SK-N-SH treated with all-trans-retinoic acid at 6 μM for 48 hours (cell line): ENCODE measurements at regions not wholly inside any gene's neighbourhood (a gene's known extent, or its start where the extent isn't known, plus 50 kb on each side); places are given as distances from the start of the nearest gene placed in this dataset.
"Not testable (repeated sequence)": the region's sequence is repeated elsewhere in the genome, so short reads cannot be mapped to it uniquely, and the experiment has no call there.

Source experiments
- ARNTL ChIP-seq: fragments of 450-650 bp; formaldehyde crosslinking; IDR thresholded peaks from 2 replicates; pipeline ENCODE4 v1.5.0; 2020; ENCODE audit warnings: low read depth, mild to moderate bottlenecking, moderate library complexity, borderline replicate concordance
- CSRNP3 ChIP-seq: fragments of 250-450 bp; sonication (Bioruptor Pico); IDR thresholded peaks from 2 replicates; pipeline ENCODE4 v1.5.1; 2021; ENCODE audit warnings: mild to moderate bottlenecking, moderate library complexity
- ESRRG ChIP-seq: fragments of 250-450 bp; sonication (Bioruptor Pico); IDR thresholded peaks from 2 replicates; pipeline ENCODE4 v1.6.1; 2021; ENCODE audit warnings: mild to moderate bottlenecking
- ISL1 ChIP-seq: fragments of 250-450 bp; sonication (Bioruptor Pico); IDR thresholded peaks from 2 replicates; pipeline ENCODE4 v2.1.2; 2022; ENCODE audit warnings: mild to moderate bottlenecking, moderate library complexity
- PATZ1 ChIP-seq: fragments of 250-450 bp; sonication (Bioruptor Pico); IDR thresholded peaks from 2 replicates; pipeline ENCODE4 v1.8.0; 2020; ENCODE audit warnings: mild to moderate bottlenecking, moderate library complexity, borderline replicate concordance
- PPARA ChIP-seq: fragments of 250-450 bp; sonication (Bioruptor Pico); IDR thresholded peaks from 2 replicates; pipeline ENCODE4 v1.5.0; 2020; ENCODE audit warnings: mild to moderate bottlenecking, borderline replicate concordance
- RARB ChIP-seq: fragments of 250-450 bp; sonication (Bioruptor Pico); IDR thresholded peaks from 2 replicates; pipeline ENCODE4 v1.8.0; 2021; ENCODE audit warnings: mild to moderate bottlenecking, moderate library complexity
- TOX ChIP-seq: fragments of 250-450 bp; sonication (Bioruptor Pico); IDR thresholded peaks from 2 replicates; pipeline ENCODE4 v1.8.0; 2021; ENCODE audit warnings: mild to moderate bottlenecking, moderate library complexity, borderline replicate concordance
- ZFP3 ChIP-seq: fragments of 250-450 bp; sonication (Bioruptor Pico); IDR thresholded peaks from 2 replicates; pipeline ENCODE4 v1.5.0; 2020; ENCODE audit warnings: mild to moderate bottlenecking, moderate library complexity
- ZFP30 ChIP-seq: fragments of 450-650 bp; formaldehyde crosslinking; IDR thresholded peaks from 2 replicates; pipeline ENCODE4 v1.5.0; 2022; ENCODE audit warnings: mild to moderate bottlenecking, moderate library complexity
- TF ChIP-seq, protein P1 (sequence below): fragments of 250-450 bp; sonication (Bioruptor Pico); IDR thresholded peaks from 2 replicates; pipeline ENCODE4 v1.5.1; 2020; ENCODE audit warnings: low read depth, mild to moderate bottlenecking, moderate library complexity
- TF ChIP-seq, protein P2 (sequence below): fragments of 250-450 bp; sonication (Bioruptor Pico); IDR thresholded peaks from 2 replicates; pipeline ENCODE4 v1.5.0; 2020; ENCODE audit warnings: mild to moderate bottlenecking, moderate library complexity

- TF ChIP-seq ZFP30 (CRISPR knock-in tag); PPARA (CRISPR knock-in tag); CSRNP3 (CRISPR knock-in tag); PATZ1 (CRISPR knock-in tag); ARNTL (CRISPR knock-in tag); ISL1 (CRISPR knock-in tag); TOX; ESRRG; RARB (CRISPR knock-in tag); ZFP3 (CRISPR knock-in tag): not testable (repeated sequence)
- TF ChIP-seq, protein P1, sequence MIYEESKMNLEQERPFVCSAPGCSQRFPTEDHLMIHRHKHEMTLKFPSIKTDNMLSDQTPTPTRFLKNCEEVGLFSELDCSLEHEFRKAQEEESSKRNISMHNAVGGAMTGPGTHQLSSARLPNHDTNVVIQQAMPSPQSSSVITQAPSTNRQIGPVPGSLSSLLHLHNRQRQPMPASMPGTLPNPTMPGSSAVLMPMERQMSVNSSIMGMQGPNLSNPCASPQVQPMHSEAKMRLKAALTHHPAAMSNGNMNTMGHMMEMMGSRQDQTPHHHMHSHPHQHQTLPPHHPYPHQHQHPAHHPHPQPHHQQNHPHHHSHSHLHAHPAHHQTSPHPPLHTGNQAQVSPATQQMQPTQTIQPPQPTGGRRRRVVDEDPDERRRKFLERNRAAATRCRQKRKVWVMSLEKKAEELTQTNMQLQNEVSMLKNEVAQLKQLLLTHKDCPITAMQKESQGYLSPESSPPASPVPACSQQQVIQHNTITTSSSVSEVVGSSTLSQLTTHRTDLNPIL (CRISPR knock-in tag), result not testable (repeated sequence)
- TF ChIP-seq, protein P2, sequence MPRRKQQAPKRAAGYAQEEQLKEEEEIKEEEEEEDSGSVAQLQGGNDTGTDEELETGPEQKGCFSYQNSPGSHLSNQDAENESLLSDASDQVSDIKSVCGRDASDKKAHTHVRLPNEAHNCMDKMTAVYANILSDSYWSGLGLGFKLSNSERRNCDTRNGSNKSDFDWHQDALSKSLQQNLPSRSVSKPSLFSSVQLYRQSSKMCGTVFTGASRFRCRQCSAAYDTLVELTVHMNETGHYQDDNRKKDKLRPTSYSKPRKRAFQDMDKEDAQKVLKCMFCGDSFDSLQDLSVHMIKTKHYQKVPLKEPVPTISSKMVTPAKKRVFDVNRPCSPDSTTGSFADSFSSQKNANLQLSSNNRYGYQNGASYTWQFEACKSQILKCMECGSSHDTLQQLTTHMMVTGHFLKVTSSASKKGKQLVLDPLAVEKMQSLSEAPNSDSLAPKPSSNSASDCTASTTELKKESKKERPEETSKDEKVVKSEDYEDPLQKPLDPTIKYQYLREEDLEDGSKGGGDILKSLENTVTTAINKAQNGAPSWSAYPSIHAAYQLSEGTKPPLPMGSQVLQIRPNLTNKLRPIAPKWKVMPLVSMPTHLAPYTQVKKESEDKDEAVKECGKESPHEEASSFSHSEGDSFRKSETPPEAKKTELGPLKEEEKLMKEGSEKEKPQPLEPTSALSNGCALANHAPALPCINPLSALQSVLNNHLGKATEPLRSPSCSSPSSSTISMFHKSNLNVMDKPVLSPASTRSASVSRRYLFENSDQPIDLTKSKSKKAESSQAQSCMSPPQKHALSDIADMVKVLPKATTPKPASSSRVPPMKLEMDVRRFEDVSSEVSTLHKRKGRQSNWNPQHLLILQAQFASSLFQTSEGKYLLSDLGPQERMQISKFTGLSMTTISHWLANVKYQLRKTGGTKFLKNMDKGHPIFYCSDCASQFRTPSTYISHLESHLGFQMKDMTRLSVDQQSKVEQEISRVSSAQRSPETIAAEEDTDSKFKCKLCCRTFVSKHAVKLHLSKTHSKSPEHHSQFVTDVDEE (CRISPR knock-in tag), result not testable (repeated sequence)
These were observed 132.5 kb downstream of the DSEL start for GRCh38 chr18:67384057-67384456.
